Mesendoderm (in vitro differentiated cells): ENCODE measurements at regions not wholly inside any gene's neighbourhood (a gene's known extent, or its start where the extent isn't known, plus 50 kb on each side); places are given as distances from the start of the nearest gene placed in this dataset.

Experiments
- DNase-seq: peaks from one replicate; pipeline ENCODE4 v3.0.0; 2013
- H2AK5ac ChIP-seq: 2 replicates; pipeline ENCODE4 v1.6.1; 2013; ENCODE audit warnings: low read length, inconsistent platforms
- H2BK120ac ChIP-seq: 2 replicates; pipeline ENCODE4 v1.6.1; 2013; ENCODE audit warnings: low read depth, mild to moderate bottlenecking, low read length, moderate library complexity, mixed read lengths
- H2BK15ac ChIP-seq: replicated peaks from 2 replicates; pipeline ENCODE4 v1.6.1; 2013; ENCODE audit warnings: low read depth, mild to moderate bottlenecking, moderate library complexity
- H2BK5ac ChIP-seq: 2 replicates; pipeline ENCODE4 v1.6.1; 2013; ENCODE audit warnings: low read length, inconsistent platforms
- H3K18ac ChIP-seq: 2 replicates; pipeline ENCODE4 v1.6.1; 2013; ENCODE audit warnings: mild to moderate bottlenecking, low read length, mixed read lengths
- H3K23ac ChIP-seq: one replicate; pipeline ENCODE4 v1.6.1; 2013; ENCODE audit warnings: low read length
- H3K27ac ChIP-seq: 2 replicates; pipeline ENCODE4 v1.5.1; 2013; ENCODE audit warnings: low read depth, mild to moderate bottlenecking, inconsistent platforms, low read length, moderate library complexity
- H3K27me3 ChIP-seq: 2 replicates; pipeline ENCODE4 v1.6.1; 2013; ENCODE audit warnings: low read length, control low read depth, mild to moderate bottlenecking, inconsistent platforms; ENCODE audit not compliant: insufficient read depth, poor library complexity
- H3K36me3 ChIP-seq: 2 replicates; pipeline ENCODE4 v1.6.1; 2013; ENCODE audit warnings: low read length, inconsistent platforms; ENCODE audit not compliant: control insufficient read depth, insufficient read depth
- H3K4ac ChIP-seq: one replicate; pipeline ENCODE4 v1.6.1; 2013; ENCODE audit warnings: low read depth, mild to moderate bottlenecking, low read length, moderate library complexity
- H3K4me1 ChIP-seq: 2 replicates; pipeline ENCODE4 v1.6.1; 2013; ENCODE audit warnings: low read depth, low read length, inconsistent platforms; ENCODE audit not compliant: control insufficient read depth
- H3K4me2 ChIP-seq: 2 replicates; pipeline ENCODE4 v1.6.1; 2013; ENCODE audit warnings: low read length
- H3K4me3 ChIP-seq: 2 replicates; pipeline ENCODE4 v1.5.1; 2013; ENCODE audit warnings: mild to moderate bottlenecking, low read length
- H3K56ac ChIP-seq: one replicate; pipeline ENCODE4 v1.6.1; 2013; ENCODE audit warnings: low read length
- H3K79me1 ChIP-seq: 2 replicates; pipeline ENCODE4 v1.6.1; 2013; ENCODE audit warnings: low read length, inconsistent platforms
- H3K79me2 ChIP-seq: 2 replicates; pipeline ENCODE4 v1.6.1; 2013; ENCODE audit warnings: mild to moderate bottlenecking, low read length; ENCODE audit not compliant: control insufficient read depth, insufficient read depth
- H3K9ac ChIP-seq: 2 replicates; pipeline ENCODE4 v1.6.1; 2013; ENCODE audit warnings: low read length, inconsistent platforms
- H4K5ac ChIP-seq: one replicate; pipeline ENCODE4 v1.6.1; 2013; ENCODE audit warnings: low read length
- H4K8ac ChIP-seq: one replicate; pipeline ENCODE4 v1.6.1; 2013; ENCODE audit warnings: low read depth, mild to moderate bottlenecking, control low read depth, low read length, moderate library complexity
- WGBS: extraction: QIAGEN DNeasy Blood & Tissue Kit; methylation state at CpG from one replicate; pipeline ENCODE4 v1.1.7; 2013; ENCODE audit warnings: low lambda C conversion rate, missing lambda C conversion rate; ENCODE audit not compliant: insufficient coverage; ENCODE audit errors: extremely low coverage; 5-methylcytosine and 5-hydroxymethylcytosine counted together

DNA sequence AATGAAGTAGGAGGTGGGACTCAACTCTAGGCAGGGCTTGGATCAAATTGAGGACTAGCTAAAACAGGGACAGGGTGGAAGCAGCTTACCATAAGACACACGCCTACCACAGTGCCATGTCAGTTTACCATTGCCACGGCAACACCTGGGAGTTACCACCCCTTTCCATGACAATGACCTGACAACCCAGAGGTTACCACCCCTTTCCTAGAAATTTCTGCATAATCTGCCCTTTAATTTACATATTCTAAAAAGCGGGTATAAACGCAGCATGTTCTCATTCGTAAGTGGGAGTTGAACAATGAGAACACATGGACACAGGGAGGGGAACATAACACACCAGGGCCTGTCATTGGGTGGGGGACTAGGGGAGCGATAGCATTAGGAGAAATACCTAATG, 72.7 kb downstream of the GCC1 start:
- H3K4ac ChIP-seq: no peak overlapping the region
- H3K4me2 ChIP-seq: no peak overlapping the region
- H4K5ac ChIP-seq: no peak overlapping the region
- H3K56ac ChIP-seq: no peak overlapping the region
- no peak overlapping the region for H3K4me3 ChIP-seq
- H2AK5ac ChIP-seq: no peak overlapping the region
- H3K4me1 ChIP-seq: no peaks in the 10 kb centered on the region
- no peak overlapping the region for H3K9ac ChIP-seq
- H3K18ac ChIP-seq: no peak overlapping the region
- no peak overlapping the region for H3K23ac ChIP-seq
- H3K79me2 ChIP-seq: no peaks in the 10 kb centered on the region
- DNase-seq: peak; percentile 51
- WGBS: no CpG with 5 or more reads among the region's 6 CpGs
- H3K36me3 ChIP-seq: no peaks in the 10 kb centered on the region
- H4K8ac ChIP-seq: no peak overlapping the region
- no peak overlapping the region for H2BK15ac ChIP-seq
- no peak overlapping the region for H2BK5ac ChIP-seq
- H3K79me1 ChIP-seq: no peaks in the 10 kb centered on the region
- no peak overlapping the region for H3K27ac ChIP-seq
- no peaks in the 10 kb centered on the region for H3K27me3 ChIP-seq
- H2BK120ac ChIP-seq: no peak overlapping the region

DNA sequence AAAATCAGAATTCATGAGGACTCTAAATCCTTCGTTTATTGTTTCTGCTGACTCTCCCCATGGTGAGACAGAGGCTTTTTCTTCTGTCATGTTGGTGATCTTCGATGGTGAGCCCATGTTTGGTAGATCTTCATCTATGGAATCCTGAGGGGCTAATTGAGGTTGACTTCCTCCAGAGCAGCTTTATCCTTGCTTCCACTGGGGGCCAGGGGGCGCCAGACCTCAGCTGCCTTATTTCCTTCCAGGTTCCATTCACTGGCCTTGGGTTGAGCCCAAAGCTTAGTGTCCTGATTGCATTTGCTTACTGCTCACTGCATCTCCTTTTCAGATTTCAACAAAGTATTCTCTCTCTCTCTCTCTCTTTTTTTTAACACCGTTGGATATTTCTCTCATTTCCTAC, 80.7 kb downstream of the GCC1 start:
- Histone ChIP-seq H3K23ac (no peak overlapping the region), H3K36me3 (no peaks in the 10 kb centered on the region), H3K56ac (no peak overlapping the region), H3K27ac (no peak overlapping the region), H3K4me1 (no peaks in the 10 kb centered on the region), H2BK15ac (no peak overlapping the region), H3K4me3 (no peak overlapping the region), H2BK5ac (no peak overlapping the region), H4K5ac (no peak overlapping the region), H3K9ac (no peak overlapping the region), H3K18ac (no peak overlapping the region), H2AK5ac (no peak overlapping the region), H3K27me3 (no peaks in the 10 kb centered on the region), H3K79me2 (no peaks in the 10 kb centered on the region), H2BK120ac (no peak overlapping the region), H3K4ac (no peak overlapping the region), H4K8ac (no peak overlapping the region), H3K4me2 (no peak overlapping the region), H3K79me1 (no peaks in the 10 kb centered on the region)
- DNase-seq: peak; percentile 69
- WGBS: no CpG with 5 or more reads among the region's 4 CpGs

DNA sequence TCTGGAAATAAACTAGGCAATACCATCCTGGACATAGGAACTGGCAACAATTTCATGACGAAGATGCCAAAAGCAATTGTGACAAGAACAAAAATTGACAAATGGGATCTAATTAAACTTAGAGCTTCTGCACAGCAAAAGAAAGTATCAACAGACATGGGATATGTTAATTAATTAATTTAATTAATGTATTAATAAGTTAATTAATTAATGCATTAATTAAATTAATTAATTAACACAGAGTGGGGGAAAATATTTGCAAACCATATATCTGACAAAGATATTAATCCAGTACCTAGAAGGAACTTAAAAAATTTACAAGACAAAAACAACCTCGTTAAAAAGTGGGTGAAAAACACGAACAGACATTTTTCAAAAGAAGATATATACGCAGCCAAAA, 83.6 kb downstream of the GCC1 start:
- H3K27ac ChIP-seq: no peak overlapping the region
- H3K27me3 ChIP-seq: no peaks in the 10 kb centered on the region
- H3K18ac ChIP-seq: no peak overlapping the region
- H3K79me2 ChIP-seq: no peaks in the 10 kb centered on the region
- no peak overlapping the region for H3K4me3 ChIP-seq
- H3K9ac ChIP-seq: no peak overlapping the region
- no peak overlapping the region for H3K4me2 ChIP-seq
- H3K4me1 ChIP-seq: no peaks in the 10 kb centered on the region
- no peak overlapping the region for H3K23ac ChIP-seq
- H3K4ac ChIP-seq: no peak overlapping the region
- H4K5ac ChIP-seq: no peak overlapping the region
- no peak overlapping the region for H4K8ac ChIP-seq
- no peak overlapping the region for H2AK5ac ChIP-seq
- no peak overlapping the region for H2BK15ac ChIP-seq
- WGBS: no CpG with 5 or more reads among the region's 4 CpGs
- no peaks in the 10 kb centered on the region for H3K79me1 ChIP-seq
- no peak overlapping the region for H2BK120ac ChIP-seq
- no peaks in the 10 kb centered on the region for H3K36me3 ChIP-seq
- H3K56ac ChIP-seq: no peak overlapping the region
- DNase-seq: no peak
- no peak overlapping the region for H2BK5ac ChIP-seq

DNA sequence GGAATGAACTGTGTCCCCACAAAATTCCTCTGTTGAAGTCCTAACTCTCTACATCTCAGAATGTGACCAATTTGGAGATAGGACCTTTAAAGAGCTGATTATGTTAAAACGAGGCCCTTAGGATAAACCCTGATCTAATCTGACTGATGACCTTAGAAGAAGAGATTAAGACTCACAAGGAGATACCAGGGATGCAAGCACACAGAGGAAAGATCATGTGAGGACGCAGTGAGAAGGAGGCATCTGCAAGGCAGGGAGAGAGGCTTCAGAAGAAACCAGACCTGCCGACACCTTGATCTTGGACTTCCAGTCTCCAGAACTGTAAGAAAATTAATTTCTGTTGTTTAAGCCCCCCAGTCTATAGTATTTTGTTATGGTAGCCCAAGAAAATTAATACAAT, 94.9 kb upstream of the ZNF800 start:
- Histone ChIP-seq H3K4me3 (no peak overlapping the region), H2AK5ac (no peak overlapping the region), H2BK15ac (no peak overlapping the region), H3K79me2 (no peaks in the 10 kb centered on the region), H3K79me1 (no peaks in the 10 kb centered on the region), H2BK5ac (no peak overlapping the region), H3K4me2 (no peak overlapping the region), H3K4me1 (no peaks in the 10 kb centered on the region), H4K5ac (no peak overlapping the region), H3K9ac (no peak overlapping the region), H3K27ac (no peak overlapping the region), H2BK120ac (no peak overlapping the region), H3K4ac (no peak overlapping the region), H3K18ac (no peak overlapping the region), H3K27me3 (no peaks in the 10 kb centered on the region), H3K56ac (no peak overlapping the region), H3K36me3 (no peaks in the 10 kb centered on the region), H4K8ac (no peak overlapping the region), H3K23ac (no peak overlapping the region)
- WGBS: no CpG with 5 or more reads among the region's 3 CpGs
- DNase-seq: peak; percentile 65

DNA sequence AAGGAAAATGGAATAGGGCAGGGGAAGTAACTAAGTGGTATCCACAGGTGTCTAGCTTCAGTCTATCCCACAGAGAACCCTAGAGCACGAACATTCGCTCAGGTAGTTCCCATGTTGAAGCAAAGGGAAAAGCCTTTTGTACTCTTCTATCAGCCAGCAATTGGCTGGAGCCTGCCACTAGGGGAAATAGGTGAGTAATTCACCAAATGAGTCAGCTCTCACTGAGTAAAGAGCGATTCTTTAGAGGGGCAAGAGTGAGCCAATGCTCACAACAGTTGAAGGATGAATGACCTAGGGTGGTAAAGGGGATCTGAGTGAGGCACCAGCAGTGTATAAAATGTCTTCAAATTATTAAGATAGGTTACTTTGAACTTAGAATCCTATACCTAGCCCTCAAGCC, 94.1 kb upstream of the ZNF800 start:
- Histone ChIP-seq H3K27ac (no peak overlapping the region), H3K79me2 (no peaks in the 10 kb centered on the region), H3K4me1 (no peaks in the 10 kb centered on the region), H3K4me2 (no peak overlapping the region), H2BK5ac (no peak overlapping the region), H3K4ac (no peak overlapping the region), H4K5ac (no peak overlapping the region), H3K56ac (no peak overlapping the region), H3K9ac (no peak overlapping the region), H4K8ac (no peak overlapping the region), H3K27me3 (no peaks in the 10 kb centered on the region), H2AK5ac (no peak overlapping the region), H3K36me3 (no peaks in the 10 kb centered on the region), H3K23ac (no peak overlapping the region), H2BK15ac (no peak overlapping the region), H3K79me1 (no peaks in the 10 kb centered on the region), H3K4me3 (no peak overlapping the region), H3K18ac (no peak overlapping the region), H2BK120ac (no peak overlapping the region)
- peak; percentile 33 for DNase-seq
- no CpG with 5 or more reads among the region's 3 CpGs for WGBS

DNA sequence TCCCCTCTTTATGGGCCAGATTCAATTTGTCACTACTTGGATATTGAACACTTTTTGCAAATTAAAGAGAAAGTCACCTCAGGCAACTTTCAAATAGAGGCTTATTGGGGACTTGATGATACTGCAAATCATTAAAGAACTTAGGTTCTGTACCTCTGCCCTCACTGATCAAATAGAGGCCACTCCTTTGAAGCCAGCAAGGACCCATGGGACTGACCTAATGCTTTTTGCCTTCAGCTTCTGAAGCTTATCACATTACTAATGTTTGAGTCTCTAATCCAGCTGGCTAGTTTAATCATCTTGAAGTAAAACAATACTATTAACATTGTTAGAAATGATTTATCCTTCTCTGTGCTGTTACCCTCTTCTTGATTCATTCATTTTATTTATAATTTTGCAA, 93.0 kb upstream of the ZNF800 start:
- DNase-seq: no peak
- Histone ChIP-seq H3K4me1 (no peaks in the 10 kb centered on the region), H4K8ac (no peak overlapping the region), H2BK15ac (no peak overlapping the region), H3K4me3 (no peak overlapping the region), H2BK120ac (no peak overlapping the region), H2AK5ac (no peak overlapping the region), H3K4ac (no peak overlapping the region), H3K9ac (no peak overlapping the region), H3K79me1 (no peaks in the 10 kb centered on the region), H4K5ac (no peak overlapping the region), H3K56ac (no peak overlapping the region), H3K27ac (no peak overlapping the region), H3K18ac (no peak overlapping the region), H3K79me2 (no peaks in the 10 kb centered on the region), H2BK5ac (no peak overlapping the region), H3K23ac (no peak overlapping the region), H3K27me3 (no peaks in the 10 kb centered on the region), H3K36me3 (no peaks in the 10 kb centered on the region), H3K4me2 (no peak overlapping the region)
